AML-193 (cell line): ENCODE measurements at regions not wholly inside any gene's neighbourhood (a gene's known extent, or its start where the extent isn't known, plus 50 kb on each side); places are given as distances from the start of the nearest gene placed in this dataset.
"Not testable (repeated sequence)": the region's sequence is repeated elsewhere in the genome, so short reads cannot be mapped to it uniquely, and the experiment has no call there.

Experiments used
- DNase-seq, 2 experiments: peaks; one replicate each; lab custom pipeline; 2025; lab: John Stamatoyannopoulos, UW

DNA sequence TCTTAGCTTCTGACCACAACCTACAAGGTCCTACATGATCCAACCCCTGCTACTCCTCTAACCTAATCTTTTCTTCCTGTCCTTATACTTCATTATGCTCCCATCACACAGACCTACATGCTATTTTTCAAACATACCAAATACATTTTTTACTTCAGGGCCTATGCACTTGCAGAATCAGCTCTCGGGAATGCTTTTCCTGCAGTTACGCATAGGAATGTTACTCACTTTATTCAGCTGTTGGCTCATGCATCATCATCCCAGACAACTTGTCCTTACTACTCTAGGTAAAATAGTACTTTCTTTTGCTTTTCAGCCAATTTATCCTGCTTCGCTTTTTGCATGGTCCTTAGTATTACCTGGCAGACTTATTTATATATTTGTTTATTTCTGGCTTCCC is 105.6 kb downstream of the OXSM start:
- DNase-seq, result no peak

DNA sequence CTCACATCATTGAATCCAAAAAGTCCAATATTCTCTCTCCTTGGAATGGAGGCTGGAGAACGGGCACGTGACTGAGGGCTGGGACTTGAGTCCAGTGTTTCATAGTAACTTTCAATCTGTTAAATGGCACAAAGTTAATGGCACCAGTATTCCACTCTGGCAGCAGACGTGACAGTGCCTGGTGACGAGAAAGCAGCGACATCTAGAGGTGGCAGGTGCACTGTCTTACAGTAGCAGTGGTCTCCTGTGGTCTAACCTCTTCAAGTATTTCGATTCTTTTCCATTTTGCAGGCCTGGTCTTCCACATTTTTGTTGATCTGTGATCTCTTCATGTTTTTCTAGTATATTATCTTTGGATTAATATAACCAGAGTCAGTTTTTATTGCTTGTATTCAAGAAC is 107.1 kb downstream of the OXSM start:
- no peak for DNase-seq

DNA sequence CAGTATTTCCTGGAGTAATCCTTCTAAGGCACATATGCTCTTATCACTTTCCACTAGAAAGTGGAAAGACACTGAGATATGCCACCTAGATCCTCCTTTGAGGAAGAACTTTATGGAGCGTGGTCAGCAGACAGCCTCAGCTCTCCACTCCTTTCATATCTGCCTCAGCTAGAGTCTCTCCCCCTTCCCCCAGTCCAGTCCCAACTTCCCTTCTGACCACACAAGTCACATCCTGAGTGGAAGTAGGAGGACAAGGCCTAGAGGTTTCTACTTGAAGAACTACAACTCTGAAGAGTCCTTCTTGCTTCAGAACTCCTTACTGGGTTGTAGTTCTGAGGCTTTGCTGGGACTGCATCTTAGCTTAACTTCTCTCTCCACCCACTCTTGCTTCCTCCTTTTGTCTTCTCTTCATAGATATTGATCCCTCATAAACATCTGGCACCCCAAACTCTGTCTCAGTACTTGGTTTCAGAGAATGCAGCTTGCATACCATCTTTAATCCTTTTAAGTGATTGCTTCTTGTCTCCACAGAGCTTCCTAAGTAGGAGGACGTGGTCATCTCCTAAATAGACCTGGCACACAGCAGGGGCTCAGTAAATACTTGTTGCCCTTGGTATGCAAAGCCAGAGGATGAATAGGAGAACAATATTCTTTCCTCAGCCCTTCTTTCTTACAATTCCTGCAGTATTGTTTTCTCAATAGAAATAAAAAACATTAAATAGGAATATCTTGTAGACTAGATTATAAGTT is 109.6 kb downstream of the OXSM start:
- no peak for DNase-seq

DNA sequence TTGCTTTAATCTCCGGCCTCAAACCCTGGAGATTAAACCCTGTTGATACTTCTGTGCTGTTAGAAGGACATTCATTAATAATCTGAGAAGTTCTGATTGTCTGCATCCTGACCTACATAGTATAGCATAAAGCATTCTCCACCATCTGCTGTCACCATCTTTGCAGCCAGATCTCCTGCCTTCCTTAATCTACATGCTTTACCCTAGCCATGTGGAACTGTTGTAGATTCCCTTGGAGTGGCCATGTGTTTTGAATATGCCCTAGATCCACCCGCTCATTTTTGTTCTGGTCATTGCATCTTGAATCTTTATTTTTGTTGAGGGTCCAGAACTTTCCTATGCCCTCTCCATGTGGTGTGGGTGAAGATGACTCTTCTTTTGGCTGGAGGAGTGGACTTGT is 110.3 kb downstream of the OXSM start:
- no peak for DNase-seq

DNA sequence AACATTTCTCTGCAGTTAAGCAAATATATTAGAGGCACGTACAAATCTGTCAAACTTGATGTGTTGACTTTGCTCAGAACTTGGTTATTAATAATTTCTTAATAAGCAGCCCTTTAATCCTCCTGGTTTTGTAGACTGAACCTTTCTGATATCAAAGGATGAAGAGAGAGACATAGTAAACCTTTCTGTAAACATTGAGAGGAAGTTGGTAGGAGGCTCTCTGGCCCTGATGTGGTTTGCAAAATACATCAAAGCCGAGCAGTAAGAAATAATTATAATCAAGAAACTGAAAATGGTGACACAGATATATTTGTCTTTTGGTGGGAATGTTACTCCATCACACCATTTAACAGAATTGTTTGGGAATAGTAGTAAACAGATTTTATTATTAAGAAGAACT is 111.9 kb downstream of the OXSM start:
- no peak for DNase-seq

DNA sequence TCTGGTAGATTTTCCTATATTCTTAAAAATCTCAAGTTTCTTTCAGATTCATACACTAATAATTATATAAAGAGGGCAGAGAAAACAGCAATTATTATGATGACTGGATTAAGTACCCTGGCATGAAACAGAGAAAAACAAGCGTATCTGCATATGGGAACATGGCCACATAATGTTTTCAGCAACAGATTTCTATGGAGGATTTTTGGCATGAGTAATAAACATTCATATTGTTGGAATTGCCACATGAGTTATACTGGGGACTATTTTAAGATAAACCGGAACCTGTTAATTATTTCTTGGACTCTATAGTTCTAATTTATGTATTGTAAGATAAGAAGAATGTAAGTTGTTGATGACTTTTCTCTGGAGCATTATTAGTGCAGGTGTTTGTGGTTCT is 112.7 kb downstream of the OXSM start:
- DNase-seq, result no peak

DNA sequence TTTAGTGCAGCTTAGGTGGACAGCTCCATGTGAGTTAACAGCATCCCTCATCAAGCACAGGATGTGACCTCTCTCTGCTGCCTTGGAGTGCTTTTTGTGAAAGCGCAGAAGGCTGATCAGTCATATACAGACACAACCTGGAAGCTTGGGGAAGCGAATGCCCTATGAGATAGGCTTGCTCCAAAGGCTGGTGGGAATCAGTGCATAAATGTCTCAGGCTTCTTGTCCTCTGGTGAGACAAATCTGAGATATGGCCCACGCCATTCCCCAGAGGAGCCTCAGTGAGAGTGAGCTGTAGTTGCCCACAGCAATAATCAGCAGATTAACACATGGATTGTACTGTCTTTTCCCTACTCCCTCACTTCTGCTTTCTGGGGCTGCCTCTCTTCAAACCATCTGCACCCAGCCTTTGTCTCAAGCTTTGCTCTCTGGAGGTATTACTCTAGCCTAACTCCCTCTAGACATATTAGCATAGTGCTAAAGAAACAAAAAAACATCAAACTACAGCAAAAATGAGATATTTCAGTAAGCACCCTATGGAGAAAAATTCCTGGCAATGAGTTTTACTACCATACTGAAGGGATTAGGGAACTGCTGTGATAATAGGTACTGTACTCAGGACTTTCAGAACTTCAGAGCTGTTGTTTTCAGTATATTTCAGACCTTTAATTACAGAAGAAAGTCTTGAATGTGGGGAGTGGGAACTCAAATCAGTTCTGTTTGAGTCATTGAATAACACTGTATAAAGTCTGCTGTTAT is 113.7 kb downstream of the OXSM start:
- DNase-seq, result no peak

DNA sequence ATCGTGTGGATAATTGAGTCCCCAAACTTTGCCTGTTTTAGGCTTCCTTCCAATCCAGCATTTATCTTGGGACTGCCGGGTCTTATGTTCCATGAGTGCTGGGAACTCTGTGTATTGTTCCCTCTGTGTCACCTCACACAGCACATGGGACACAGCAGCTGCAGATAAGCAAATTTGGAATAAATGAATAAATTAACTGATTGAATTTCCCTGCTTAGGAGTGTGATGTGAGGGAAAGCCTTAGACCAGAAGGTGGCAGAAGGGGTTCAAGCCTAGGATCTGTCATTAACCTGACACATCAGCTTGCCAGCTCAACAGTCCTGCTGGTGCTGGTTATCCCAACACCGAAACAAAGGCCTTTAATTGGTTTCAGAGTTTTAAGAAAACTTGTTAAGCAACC is 114.3 kb downstream of the OXSM start:
- DNase-seq, result no peak

DNA sequence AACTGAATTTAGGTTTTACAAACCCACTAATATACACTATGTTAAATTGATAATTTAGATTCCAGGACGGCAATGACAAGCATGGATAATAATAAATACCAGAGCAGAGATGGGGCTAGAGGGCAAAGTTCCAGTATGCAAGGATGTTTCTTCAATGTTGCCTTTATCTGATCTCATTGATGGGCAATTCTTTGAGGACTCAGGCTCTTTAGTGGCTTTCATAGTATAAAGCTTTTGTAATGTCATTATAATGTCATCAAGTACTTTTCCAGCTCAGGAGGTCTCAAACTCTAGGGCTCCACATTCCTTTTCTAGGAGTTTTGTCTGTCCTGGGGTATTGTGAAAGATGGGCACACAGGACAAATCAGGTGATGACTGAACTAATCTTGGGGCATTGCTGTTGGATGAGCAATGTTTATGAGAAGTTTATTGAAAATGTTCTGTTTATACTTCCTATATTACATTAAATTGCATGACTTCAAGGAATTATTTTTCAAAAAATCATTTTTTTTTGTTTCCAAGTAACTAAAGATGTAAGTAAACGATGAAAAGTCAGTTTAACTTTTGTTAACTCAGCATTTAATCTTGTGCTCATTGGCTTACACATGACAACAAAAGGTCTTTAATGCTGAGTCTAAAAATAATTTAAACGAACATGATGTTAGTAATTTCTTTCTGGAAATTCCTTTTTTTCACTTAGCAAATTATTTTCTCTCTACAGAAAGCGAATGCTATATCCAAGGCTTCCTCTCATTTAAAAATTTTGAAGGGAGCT is 116.4 kb downstream of the OXSM start:
- DNase-seq, result no peak

DNA sequence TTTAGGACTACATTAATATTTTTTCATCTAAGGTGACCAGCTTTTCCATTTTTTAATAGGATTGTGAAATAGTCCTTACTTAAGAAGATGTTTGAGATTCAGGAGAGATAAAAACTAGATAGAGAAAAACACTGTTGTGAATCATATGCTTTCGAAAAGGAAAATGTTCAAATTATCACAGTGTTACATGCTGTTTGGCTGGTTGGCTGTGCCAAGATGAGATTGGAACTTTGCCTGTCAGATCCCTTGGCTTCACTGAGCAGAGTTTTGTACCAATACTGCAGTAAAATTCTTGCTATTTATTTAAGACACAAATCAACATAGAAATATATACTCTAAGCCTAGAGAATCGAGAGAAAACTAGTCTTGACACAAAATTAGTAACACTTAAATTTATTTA is 117.2 kb downstream of the OXSM start:
- DNase-seq, result no peak

DNA sequence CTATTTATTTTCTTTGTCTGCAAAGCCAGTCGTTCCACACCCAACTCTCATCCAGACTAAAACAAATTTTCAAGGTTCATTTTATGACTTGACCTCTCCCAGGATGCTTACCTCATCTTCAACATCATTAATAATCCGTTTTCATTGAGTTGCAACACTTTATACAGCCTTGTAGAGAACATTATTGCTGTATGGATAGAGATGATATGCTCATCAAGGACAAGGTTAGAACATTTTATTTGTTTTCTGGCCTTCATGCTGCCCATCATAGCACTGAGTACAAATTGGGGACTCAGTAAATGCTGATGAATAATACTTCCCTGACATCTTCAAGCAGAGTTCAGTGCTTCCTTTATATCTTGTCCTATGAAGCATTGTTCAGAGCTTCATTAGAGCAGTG is 120.2 kb downstream of the OXSM start:
- DNase-seq, result no peak

DNA sequence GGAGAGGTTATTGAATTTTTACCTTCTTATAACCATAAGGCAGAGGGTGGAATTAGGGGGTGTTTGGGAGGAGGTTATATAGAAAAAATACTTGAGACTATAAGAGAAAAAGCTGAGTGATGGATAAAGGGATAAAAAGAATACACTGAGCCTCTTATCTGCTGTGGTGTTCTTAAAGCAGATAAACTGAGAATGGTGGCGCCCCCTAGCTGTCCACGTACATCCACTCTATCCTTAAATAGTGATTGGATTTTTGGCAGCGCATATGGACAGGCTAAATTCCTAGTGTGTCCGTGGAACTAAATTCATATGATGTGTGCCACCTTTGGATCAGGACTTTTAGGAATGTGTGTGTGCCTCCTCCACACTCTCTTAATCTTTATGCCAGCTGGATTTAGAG is 121.1 kb downstream of the OXSM start:
- peak; percentile 50 to 70 for DNase-seq

DNA sequence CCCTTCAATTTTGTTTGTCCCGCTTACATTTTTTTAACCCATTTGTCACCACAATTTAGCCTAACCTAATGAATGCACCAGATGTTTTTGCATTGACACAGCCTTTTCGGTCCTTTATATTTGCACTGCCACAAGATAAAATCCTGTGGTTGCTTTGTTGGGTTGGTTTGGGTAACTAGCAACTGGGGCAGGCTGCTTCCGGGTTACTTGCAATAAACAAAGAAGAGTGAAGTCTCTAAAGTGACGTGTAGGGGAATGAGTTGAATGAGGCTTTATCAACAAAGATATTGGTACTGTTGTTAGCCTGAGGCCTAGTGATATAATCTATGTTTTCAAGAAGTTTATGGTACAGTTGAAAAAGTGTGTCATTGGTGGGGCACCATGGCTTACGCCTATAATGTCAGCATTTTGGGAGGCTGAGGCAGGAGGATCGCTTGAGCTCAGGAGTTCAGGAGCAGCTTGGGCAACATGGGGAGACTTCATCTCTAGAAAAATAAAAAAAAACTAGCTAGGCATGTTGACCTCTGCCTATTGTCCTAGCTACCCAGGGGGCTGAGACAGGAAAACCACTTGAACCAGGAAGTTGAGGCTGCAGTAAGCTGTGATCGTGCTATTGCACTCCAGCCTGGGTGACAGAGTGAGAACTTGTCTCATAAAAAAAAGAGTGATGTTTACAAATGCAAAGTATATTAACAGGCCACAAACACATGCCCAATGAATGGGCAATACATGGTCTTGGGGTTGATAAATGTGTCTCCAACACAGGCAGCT is 121.8 kb downstream of the OXSM start:
- DNase-seq, result no peak

DNA sequence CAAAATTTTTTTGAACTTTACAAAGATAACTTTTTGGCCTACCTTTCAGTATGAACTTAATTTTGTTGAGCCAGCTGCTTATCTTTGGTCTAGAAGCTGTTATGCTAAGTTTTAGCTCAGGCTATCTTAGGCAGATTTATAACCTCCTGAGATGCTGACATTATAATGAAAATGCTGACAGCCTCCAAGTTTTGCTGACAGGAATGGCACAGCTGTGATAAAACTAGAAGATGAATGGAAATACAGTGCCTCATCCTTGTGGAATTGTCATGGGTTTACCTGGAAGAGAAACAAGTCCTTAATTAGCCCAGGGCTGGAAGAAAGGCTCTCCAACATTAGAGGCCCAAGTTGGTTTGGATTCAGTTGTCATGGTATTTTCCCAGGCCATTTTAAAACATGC is 123.3 kb downstream of the OXSM start:
- no peak for DNase-seq

DNA sequence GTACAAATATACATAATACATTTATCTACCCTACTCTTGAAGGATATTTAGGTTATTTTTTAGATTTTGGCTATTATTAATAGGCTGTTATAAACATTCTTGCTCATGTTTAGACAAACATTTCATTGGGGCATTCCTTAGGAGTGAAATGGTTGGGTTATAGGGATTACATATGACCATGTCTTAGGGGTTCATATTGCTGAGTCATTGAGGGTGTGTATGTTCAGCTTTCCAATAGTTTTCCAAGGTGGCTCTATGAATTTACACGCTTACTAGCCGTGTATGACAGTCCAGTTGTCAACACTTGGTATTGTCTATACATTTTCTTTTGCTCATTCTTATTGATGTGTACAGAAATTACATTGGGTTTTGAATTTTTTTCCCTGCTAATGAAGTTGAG is 125.8 kb downstream of the OXSM start:
- DNase-seq, result no peak

DNA sequence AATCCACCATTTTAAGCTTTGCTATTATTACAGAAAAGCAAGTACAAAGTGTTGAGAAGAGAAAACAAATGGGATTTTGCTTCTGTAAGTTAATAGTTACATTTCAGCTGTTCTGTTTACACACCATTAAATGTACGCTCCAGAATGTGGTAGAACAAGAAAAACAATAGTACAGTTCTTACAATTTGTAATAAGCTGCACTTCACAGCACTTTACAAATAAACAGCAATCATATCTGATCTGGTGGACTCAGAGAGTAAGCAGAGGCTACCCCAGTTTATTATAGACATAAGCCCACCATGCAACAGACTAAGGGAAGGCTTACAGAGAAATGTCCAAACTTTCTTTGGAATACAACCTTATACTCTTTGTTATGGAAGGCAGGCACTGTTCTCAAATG is 126.4 kb downstream of the OXSM start:
- DNase-seq, result no peak

DNA sequence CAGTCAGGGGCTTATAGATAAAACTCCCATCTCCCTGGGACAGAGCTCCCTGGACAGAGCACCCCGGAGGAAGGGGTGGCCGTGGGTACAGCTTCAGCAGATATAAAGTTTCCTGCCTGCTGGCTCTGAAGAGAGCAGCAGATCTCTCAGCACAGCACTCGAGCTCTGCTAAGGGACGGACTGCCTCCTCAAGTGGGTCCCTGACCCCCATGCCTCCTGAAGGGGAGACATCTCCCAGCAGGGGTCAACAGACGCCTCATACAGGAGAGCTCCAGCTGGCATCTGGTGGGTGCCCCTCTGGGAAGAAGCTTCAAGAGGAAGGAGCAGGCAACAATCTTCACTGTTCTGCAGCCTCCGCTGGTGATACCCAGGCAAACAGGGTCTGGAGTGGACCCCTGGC is 142.1 kb downstream of the OXSM start:
- DNase-seq, result not testable (repeated sequence)

DNA sequence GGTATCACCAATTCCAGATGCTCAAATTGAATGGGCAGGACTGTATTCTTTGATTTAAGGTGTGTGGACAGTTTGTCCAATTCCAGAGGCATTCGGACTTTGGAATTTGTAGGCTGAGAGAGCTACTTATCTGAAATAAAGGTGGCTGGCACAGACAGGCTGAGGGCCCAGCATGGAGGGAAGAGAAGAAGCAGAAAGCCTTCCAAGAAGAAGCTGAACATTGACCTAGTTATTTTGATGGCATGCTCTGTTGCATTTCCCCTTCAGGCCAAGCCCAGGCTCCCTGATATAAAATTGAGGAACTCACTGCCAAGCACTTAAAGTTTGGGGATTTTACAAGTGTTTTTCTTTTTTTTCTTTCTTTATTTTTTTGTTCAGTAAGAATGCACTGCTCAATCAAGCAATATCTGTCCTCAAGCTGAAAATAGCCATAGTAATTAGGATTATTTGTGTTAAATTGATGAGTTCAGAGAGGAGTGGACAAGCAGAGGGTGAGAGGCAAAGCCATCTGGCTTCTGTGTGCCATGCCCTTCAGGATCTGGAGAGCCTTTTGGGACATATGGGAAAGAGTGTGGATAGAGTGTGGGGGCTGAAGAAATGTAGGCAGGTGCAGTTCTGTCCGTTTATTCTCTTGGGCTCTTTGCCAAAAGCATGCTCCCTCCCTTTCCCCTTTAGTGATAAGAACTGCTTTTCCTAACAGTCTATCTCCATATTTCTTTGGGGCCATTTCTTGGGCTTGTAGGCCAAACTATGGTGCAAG is 148.9 kb downstream of the OXSM start:
- no peak for DNase-seq

DNA sequence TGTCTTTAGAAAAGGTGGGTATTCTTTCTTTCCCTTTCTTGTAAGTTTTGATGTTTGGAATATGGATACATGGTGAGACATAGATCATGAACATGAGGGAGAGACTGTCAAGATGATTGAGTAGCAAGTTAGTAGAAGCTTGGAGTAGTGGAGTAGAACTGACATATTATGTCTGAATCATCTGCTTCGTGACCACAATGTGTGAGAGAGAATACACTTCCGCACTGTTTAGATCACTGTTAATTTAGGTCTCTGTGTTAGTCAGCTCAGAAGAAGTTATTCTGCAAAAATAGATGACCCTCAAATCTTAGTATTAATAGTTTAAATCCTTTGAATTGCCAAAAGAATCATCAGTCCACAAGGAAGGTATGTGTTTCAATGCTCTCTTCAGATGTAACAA is 151.0 kb downstream of the OXSM start:
- DNase-seq, result no peak

DNA sequence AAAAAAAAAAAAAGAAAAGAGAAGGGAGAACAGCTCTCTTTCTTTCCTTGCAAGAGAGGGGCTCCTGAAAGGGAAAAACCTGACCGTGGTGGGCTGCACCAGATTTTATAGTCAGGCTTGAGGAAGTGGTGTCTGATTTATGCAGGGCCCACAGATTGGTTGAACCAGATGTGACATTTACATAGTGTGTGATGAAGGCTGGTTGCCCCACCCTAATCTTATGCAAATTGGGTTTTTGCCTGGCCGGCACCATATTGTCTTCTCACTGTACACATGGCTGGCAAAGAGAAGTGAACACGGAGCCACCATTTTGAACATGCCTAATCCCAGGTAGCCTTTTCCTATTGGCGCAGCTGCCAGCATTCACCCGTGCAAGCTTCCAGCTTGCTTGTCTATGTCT is 154.4 kb downstream of the OXSM start:
- DNase-seq, result no peak

DNA sequence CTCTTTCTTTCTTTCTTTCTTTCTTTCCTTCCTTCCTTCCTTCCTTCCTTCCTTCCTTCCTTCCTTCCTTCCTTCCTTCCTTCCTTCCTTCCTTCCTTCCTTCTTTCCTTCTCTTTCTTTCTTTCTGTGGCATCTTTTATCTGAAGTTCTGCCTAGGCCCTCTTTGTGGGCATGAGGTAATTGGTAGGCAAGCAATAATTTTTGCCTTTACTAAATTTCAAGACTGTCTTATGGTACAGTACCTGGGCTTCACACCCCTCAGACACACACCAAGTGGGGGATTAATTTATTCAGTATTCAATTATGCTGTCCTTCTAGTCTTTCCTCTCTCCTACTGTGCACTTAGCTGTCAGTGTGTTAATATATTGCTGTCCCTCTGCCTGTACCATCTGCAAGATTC is 155.5 kb downstream of the OXSM start:
- no peak for DNase-seq

DNA sequence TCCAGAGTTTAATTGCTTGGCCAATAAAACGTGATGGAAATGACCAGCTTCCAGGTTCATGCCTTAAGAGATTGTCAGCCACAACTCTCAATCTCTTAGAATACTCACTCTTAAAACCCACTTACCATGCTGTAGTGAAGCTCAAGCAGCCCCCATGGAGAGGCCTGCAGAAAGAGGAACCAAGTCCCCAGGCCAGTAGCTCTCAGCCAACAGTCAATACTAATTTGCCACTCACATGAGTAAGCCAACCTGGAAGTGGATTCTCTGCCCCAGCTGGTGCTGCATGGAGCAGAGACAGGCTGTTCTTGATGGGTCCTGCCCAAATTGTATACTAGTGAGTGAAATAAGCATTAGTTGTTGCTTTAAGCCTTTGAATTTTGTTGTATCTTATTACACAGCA is 155.9 kb downstream of the OXSM start:
- DNase-seq, result no peak
